GM10266 (cell line): ENCODE measurements at regions not wholly inside any gene's neighbourhood (a gene's known extent, or its start where the extent isn't known, plus 50 kb on each side); places are given as distances from the start of the nearest gene placed in this dataset.

Source experiments
- DNase-seq: peaks from one replicate; pipeline ENCODE4 v3.0.0; 2012; ENCODE audit errors: extremely low spot score
- CTCF ChIP-seq: IDR thresholded peaks from 2 replicates; pipeline ENCODE4 v1.5.1; 2012; ENCODE audit warnings: mild to moderate bottlenecking, low read depth; ENCODE audit not compliant: control insufficient read depth, insufficient read depth; ENCODE audit errors: missing control alignments

DNA sequence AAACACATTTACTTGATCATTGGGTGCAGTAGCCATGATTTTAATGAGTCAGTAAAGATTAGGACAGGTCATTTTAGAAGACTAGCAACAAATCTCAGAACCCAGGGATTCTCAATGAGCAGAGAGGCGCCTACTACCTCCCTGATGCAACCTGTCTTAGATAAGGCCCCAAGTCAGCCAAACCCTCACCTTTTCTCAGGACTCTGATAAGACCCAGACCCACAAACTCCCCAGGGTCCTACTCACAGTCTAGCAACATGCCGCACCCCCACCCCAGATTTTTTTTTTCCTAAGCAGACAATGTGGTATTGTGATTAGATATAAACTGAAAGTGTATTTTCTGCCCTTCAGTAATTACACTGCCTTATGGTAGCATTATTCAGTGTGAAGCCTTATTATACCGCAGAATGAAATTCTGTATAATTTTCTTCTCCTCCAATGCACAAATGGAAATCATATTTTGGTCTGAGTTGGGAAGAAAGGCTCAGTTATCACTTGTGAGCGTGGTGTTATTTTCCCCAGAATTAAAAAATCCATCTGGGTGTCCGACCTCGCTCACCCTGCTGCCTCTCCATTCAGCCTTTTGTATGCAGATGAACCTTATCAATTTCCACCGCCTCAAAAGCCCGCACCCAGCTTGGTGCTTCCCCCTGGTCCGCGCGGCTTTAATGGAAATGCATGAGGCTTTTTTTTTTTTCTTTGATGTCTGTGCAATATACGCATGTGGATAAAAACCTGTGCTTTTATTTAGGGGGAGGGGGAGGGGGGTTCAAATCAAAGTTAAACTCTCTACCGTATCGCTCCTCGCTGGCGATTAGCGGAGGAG lies 122.0 kb upstream of the SOX14 start:
- TF ChIP-seq CTCF: no peak
- DNase-seq: no peak

DNA sequence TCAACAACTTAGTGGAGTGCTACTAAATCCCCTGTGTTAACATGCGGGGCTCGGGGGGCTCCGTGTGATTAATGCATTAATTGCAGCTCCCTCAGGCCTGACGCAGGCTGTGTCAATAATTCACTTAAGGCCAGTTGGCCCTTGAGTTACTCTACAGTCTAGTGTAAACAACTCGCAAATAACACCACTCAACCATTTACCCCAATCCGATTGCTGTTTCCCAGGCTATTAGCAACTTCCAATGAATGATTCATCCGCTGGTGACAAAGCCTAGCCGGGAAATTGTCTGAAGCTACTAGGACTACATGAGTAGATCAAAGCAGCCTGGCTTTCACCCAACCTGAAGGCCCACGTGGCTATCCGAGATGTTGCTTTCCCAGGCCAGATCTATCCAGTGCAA lies 121.3 kb upstream of the SOX14 start:
- no peak for DNase-seq
- TF ChIP-seq CTCF: no peak

GRCh38 chr3:137647179-137647578 lies 116.9 kb upstream of the SOX14 start:
- no peak for TF ChIP-seq CTCF
- DNase-seq: no peak

DNA sequence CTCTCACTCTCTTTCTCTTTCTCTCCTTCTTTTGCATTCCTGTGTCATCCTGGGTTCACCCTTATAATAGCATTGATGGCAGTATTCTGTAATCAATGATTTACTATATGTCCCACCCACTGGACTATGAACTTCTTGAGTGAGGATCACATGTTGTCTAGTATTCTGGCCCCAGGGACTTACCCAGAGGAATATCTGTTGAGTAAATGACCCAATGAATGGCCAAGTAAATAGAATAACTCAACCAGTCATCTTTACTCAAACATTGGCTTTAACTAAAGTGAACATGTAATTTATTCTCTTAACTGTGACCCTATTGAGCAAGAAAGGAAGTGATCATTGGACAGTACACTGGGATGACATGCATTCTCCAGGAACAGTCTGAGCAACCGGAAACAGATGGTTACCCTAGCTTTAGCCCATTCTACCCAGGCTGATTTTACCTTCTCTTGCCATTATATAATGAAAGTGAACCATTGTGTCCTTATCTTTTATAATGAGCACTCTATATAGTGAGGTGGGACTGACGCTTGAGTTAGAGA lies 94.5 kb upstream of the SOX14 start:
- no peak for TF ChIP-seq CTCF
- DNase-seq: no peak

- DNase-seq: no peak
- TF ChIP-seq CTCF: no peak
These were observed 76.8 kb upstream of the SOX14 start for GRCh38 chr3:137687181-137687879.

DNA sequence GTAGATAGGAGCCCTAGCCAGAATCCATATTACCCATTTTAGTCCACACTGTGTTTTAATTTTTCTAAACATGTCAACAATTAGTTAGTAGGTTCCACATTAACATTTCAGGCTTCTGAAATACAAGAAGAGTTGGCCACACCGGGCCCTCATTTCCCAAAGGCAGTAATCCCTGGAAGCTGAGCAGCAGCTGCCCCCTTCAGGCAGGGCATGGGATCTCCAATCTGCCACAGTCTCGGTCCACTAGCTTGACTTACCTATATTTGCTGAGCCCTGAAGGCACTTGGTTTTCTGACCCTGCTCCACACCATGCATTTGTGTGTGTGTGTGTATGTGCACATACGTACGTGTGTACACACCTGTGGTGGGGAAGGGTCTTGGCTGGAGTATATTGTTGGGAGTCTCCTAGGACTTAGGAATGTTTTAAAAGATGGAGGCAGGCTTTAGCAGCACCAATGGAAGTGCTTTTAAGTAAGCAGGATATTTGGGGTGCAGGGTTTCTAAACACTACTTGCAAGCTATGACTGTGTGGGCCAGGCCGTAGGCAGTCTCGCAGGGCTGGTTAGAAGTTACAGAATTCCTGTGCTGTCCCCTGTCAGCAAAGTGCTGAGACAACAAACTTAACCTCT lies 71.2 kb upstream of the SOX14 start:
- TF ChIP-seq CTCF: peak; percentile 47
- peak; percentile 40 for DNase-seq
